ENCODE measurements at regions not wholly inside any gene's neighbourhood (a gene's known extent, or its start where the extent isn't known, plus 50 kb on each side); places are given as distances from the start of the nearest gene placed in this dataset.

DNA sequence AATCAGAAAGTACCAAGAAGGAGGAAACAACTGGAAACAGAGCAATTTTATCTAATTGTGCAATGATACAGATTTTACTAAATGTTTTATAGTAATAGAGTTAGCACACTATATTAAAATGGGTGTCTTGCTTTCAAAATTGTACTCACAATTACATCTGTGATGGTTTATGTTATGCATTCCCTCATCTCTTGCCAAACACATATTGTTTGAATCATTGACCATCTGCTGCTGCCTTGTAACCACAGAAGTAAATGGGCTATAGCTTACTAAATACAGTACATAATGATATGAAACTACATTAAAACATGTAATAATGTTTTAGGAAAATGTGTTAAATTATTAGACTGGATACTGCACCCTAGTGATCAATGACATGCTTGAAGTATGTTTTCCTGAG is 158.1 kb downstream of the SLC25A46 start:
- Histone ChIP-seq H2AFZ (ENCODE audit: insufficient read depth, low read depth, low read length, poor library complexity, severe bottlenecking) (no peak overlapping the region), H3K27me3 (replicated peaks in 1 of 4; ENCODE audit: control extremely low read depth in 1 of 4, control insufficient read depth in 3 of 4, insufficient read depth in 4 of 4, low read length in 3 of 4) (no peaks in the 10 kb centered on the region), H4K20me1 (ENCODE audit: control insufficient read depth, insufficient read depth, low read length, poor library complexity, severe bottlenecking) (no peaks in the 10 kb centered on the region), H3K4me3 (ENCODE audit: control extremely low read depth in 1 of 5, extremely low read depth in 1 of 5, insufficient read depth in 1 of 5, low read depth in 2 of 5, low read length in 4 of 5) (no peak overlapping the region), H3K9me3 (ENCODE audit: control extremely low read depth in 1 of 3, control insufficient read depth in 2 of 3, insufficient read depth in 1 of 3, low read length in 2 of 3) (peaks cover 0 to 11% (median 0%) of the 10 kb centered on the region in 3 donors), H3K9ac (ENCODE audit: low read length) (no peak overlapping the region), H3K79me2 (ENCODE audit: control insufficient read depth, insufficient read depth, low read length) (no peaks in the 10 kb centered on the region), H3K36me3 (replicated peaks in 1 of 2; ENCODE audit: control extremely low read depth in 1 of 2, control insufficient read depth in 1 of 2, extremely low read depth in 1 of 2, insufficient read depth in 2 of 2, low read length in 1 of 2) (no peaks in the 10 kb centered on the region), H3K27ac (ENCODE audit: low read length in 2 of 2) (no peak overlapping the region), H3K4me1 (ENCODE audit: control insufficient read depth in 2 of 2, insufficient read depth in 2 of 2, low read length in 2 of 2) (no peaks in the 10 kb centered on the region), H3K4me2 (replicated peaks; ENCODE audit: low read depth, low read length, poor library complexity, severe bottlenecking) (no peak overlapping the region)
- H3K27me3 Mint-ChIP-seq = no peaks in the 10 kb centered on the region
- TF ChIP-seq, protein P1, sequence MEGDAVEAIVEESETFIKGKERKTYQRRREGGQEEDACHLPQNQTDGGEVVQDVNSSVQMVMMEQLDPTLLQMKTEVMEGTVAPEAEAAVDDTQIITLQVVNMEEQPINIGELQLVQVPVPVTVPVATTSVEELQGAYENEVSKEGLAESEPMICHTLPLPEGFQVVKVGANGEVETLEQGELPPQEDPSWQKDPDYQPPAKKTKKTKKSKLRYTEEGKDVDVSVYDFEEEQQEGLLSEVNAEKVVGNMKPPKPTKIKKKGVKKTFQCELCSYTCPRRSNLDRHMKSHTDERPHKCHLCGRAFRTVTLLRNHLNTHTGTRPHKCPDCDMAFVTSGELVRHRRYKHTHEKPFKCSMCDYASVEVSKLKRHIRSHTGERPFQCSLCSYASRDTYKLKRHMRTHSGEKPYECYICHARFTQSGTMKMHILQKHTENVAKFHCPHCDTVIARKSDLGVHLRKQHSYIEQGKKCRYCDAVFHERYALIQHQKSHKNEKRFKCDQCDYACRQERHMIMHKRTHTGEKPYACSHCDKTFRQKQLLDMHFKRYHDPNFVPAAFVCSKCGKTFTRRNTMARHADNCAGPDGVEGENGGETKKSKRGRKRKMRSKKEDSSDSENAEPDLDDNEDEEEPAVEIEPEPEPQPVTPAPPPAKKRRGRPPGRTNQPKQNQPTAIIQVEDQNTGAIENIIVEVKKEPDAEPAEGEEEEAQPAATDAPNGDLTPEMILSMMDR (IDR thresholded peaks at IDR 0.05) = no peak
- TF ChIP-seq EZH2 (IDR thresholded peaks at IDR 0.05; ENCODE audit: borderline replicate concordance, insufficient read depth, low read depth, low read length, poor library complexity, severe bottlenecking) = no peak
- no peak overlapping the region for H3K27ac Mint-ChIP-seq
- no peak overlapping the region for H3K4me3 Mint-ChIP-seq
- no peak for DNase-seq
- intact Hi-C loops (cut with micrococcal nuclease) = no loop called here
- no peaks in the 10 kb centered on the region for H3K4me1 Mint-ChIP-seq
- ChIA-PET CTCF (no interaction called here), POLR2A (no interaction called here)
- peaks cover 2% of the 10 kb centered on the region for H3K9me3 Mint-ChIP-seq (ENCODE audit: insufficient read depth)
- ATAC-seq (ENCODE audit: low read depth) = no peak

DNA sequence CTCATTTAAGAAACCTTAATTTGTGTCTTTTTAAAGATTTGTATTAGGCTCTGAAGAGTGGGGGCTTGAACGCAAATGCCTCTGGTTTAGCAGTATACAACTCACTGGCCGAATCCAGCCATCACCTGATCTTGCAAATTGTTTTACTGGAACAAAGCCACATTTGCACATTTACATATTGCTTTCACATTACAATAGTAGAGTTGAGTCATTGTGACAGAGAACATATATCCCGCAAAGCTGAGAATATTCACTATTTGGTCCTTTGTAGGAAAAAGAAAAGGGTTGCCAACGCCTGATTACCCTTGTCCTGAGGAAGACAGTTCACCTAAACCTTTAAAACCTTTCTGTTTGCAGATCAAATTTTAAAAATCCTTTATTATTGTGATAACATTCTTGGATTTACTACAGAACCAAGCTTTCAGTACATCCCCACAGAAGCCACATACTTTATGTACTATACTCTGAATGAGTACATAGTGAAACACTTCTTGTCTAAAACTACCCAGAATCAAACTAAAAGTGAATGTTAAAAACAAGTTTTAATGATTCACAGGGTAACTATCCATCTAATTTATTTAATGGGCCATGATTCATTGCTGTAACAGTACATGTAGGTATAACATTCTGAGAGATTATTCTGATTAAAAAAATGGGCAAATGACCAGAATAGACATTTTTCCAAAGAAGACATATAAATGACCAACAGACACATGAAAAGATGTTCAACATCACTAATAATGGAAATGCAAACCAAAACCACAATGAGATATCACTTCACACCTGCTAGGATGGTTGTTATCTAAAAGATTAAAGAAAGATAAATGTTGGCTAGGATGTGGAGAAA is 161.0 kb downstream of the SLC25A46 start:
- no peaks in the 10 kb centered on the region for H3K36me3 ChIP-seq (replicated peaks in 1 of 2; ENCODE audit: control extremely low read depth in 1 of 2, control insufficient read depth in 1 of 2, extremely low read depth in 1 of 2, insufficient read depth in 2 of 2, low read length in 1 of 2)
- no peak overlapping the region for H3K4me2 ChIP-seq (replicated peaks; ENCODE audit: low read depth, low read length, poor library complexity, severe bottlenecking)
- intact Hi-C loops (cut with micrococcal nuclease) = no loop called here
- H3K79me2 ChIP-seq (ENCODE audit: control insufficient read depth, insufficient read depth, low read length) = no peaks in the 10 kb centered on the region
- no peaks in the 10 kb centered on the region for H3K9me3 ChIP-seq (ENCODE audit: control extremely low read depth in 1 of 3, control insufficient read depth in 2 of 3, insufficient read depth in 1 of 3, low read length in 2 of 3)
- no peak overlapping the region for H3K27ac ChIP-seq (ENCODE audit: low read length in 2 of 2)
- no peaks in the 10 kb centered on the region for H3K27me3 ChIP-seq (replicated peaks in 1 of 4; ENCODE audit: control extremely low read depth in 1 of 4, control insufficient read depth in 3 of 4, insufficient read depth in 4 of 4, low read length in 3 of 4)
- H3K4me1 ChIP-seq (ENCODE audit: control insufficient read depth in 2 of 2, insufficient read depth in 2 of 2, low read length in 2 of 2) = no peaks in the 10 kb centered on the region
- no peaks in the 10 kb centered on the region for H3K4me1 Mint-ChIP-seq
- DNase-seq (no peak), ATAC-seq (ENCODE audit: low read depth) (no peak)
- H2AFZ ChIP-seq (ENCODE audit: insufficient read depth, low read depth, low read length, poor library complexity, severe bottlenecking) = no peak overlapping the region
- H3K27ac Mint-ChIP-seq = no peak overlapping the region
- no peak overlapping the region for H3K9ac ChIP-seq (ENCODE audit: low read length)
- H3K4me3 Mint-ChIP-seq = no peak overlapping the region
- POLR2A ChIA-PET = no interaction called here
- TF ChIP-seq, protein P1 (IDR thresholded peaks at IDR 0.05) = no peak
- TF ChIP-seq EZH2 (IDR thresholded peaks at IDR 0.05; ENCODE audit: borderline replicate concordance, insufficient read depth, low read depth, low read length, poor library complexity, severe bottlenecking) = no peak
- WGBS (ENCODE audit: insufficient coverage) = no CpG with 5 or more reads among the region's 4 CpGs
- H3K4me3 ChIP-seq (ENCODE audit: control extremely low read depth in 1 of 5, extremely low read depth in 1 of 5, insufficient read depth in 1 of 5, low read depth in 2 of 5, low read length in 4 of 5) = no peak overlapping the region
- CTCF ChIA-PET = no interaction called here
- H3K9me3 Mint-ChIP-seq (ENCODE audit: insufficient read depth) = peaks cover 2% of the 10 kb centered on the region
- no peaks in the 10 kb centered on the region for H4K20me1 ChIP-seq (ENCODE audit: control insufficient read depth, insufficient read depth, low read length, poor library complexity, severe bottlenecking)
- no peaks in the 10 kb centered on the region for H3K27me3 Mint-ChIP-seq

Measured in B cell (primary cell).